H1 (cell line): ENCODE measurements at regions not wholly inside any gene's neighbourhood (a gene's known extent, or its start where the extent isn't known, plus 50 kb on each side); places are given as distances from the start of the nearest gene placed in this dataset.

ENCODE experiments used
- CHD1 ChIP-seq: IDR thresholded peaks from 2 replicates; pipeline ENCODE4 v1.6.1; 2012; ENCODE audit warnings: low read depth, low read length, improper control_type of control experiment
- EP300 ChIP-seq, 2 experiments: IDR thresholded peaks; 1 replicate in 1 of 2; 2 replicates in 1 of 2; pipeline ENCODE4 v1.6.1; 2011 to 2012; ENCODE audit warnings: low read depth in 2 of 2, low read length in 2 of 2, mild to moderate bottlenecking in 2 of 2, borderline replicate concordance in 1 of 2, inconsistent platforms in 1 of 2, moderate library complexity in 1 of 2
- RXRA ChIP-seq: IDR thresholded peaks from 2 replicates; pipeline ENCODE4 v1.6.1; 2011; ENCODE audit warnings: low read depth, mild to moderate bottlenecking, low read length, moderate library complexity; ENCODE audit not compliant: insufficient read depth
- TF ChIP-seq, protein P1 (sequence below), 3 experiments: IDR thresholded peaks; 1 replicate in 2 of 3; 2 replicates in 1 of 3; pipeline versions ENCODE4 v1.5.1 to v1.6.1; 2011; ENCODE audit warnings: low read length in 3 of 3, mild to moderate bottlenecking in 3 of 3, inconsistent platforms in 2 of 3, low read depth in 1 of 3, moderate library complexity in 1 of 3; ENCODE audit not compliant: insufficient read depth in 1 of 3; ENCODE audit errors: control extremely low read depth in 1 of 3

DNA sequence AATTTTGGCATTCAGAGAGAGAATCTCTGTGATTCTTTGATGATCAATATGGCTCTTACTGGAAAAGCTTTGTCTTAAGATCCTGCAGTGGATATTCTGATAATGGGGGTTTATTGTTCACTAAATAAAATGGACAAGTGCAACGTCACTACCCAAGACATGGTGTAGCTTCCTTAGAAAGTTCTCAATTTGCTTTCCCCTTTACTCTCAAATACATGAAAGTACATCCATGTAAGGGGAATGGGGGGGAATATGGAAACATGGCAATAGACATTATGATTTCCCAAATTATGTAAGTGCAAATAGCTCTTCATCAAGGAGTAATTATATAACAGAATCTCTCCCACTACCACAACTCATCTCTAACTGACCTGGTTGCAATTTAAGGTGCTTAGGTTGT lies 126.3 kb upstream of the DPYD start (continued):
- TF ChIP-seq, protein P1, sequence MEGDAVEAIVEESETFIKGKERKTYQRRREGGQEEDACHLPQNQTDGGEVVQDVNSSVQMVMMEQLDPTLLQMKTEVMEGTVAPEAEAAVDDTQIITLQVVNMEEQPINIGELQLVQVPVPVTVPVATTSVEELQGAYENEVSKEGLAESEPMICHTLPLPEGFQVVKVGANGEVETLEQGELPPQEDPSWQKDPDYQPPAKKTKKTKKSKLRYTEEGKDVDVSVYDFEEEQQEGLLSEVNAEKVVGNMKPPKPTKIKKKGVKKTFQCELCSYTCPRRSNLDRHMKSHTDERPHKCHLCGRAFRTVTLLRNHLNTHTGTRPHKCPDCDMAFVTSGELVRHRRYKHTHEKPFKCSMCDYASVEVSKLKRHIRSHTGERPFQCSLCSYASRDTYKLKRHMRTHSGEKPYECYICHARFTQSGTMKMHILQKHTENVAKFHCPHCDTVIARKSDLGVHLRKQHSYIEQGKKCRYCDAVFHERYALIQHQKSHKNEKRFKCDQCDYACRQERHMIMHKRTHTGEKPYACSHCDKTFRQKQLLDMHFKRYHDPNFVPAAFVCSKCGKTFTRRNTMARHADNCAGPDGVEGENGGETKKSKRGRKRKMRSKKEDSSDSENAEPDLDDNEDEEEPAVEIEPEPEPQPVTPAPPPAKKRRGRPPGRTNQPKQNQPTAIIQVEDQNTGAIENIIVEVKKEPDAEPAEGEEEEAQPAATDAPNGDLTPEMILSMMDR (IDR thresholded peaks at IDR 0.05; ENCODE audit: control extremely low read depth in 1 of 3, insufficient read depth in 1 of 3, low read depth in 1 of 3, low read length in 3 of 3), result no peak
- TF ChIP-seq CHD1 (no peak), EP300 (IDR thresholded peaks at IDR 0.05; ENCODE audit: borderline replicate concordance in 1 of 2, low read depth in 2 of 2, low read length in 2 of 2) (no peak), RXRA (no peak)
